Common myeloid progenitor, CD34-positive (primary cell): ENCODE measurements at regions not wholly inside any gene's neighbourhood (a gene's known extent, or its start where the extent isn't known, plus 50 kb on each side); places are given as distances from the start of the nearest gene placed in this dataset.

ENCODE experiments used
- CTCF ChIA-PET: fragments of 350-600 bp; sonication (Branson Sonifier 250); formaldehyde crosslinking; loops from one replicate; lab custom pipeline; 2021; ENCODE audit warnings: antibody characterized with exemption; lab: Charles Lee
- POLR2A ChIA-PET: fragments of 350-600 bp; sonication (Branson Sonifier 250); formaldehyde crosslinking; loops from one replicate; lab custom pipeline; 2021; ENCODE audit warnings: antibody characterized with exemption; lab: Charles Lee
- DNase-seq, 3 donors: peaks; one replicate each; pipeline versions ENCODE4 v3.0.0 to v3.0.0-alpha.2; 2013
- H3K27ac ChIP-seq, 2 experiments: 1 replicate in 1 of 2; 2 replicates in 1 of 2; pipeline ENCODE4 v1.7.0; 2013; ENCODE audit warnings: inconsistent platforms in 2 of 2, low read length in 2 of 2, mild to moderate bottlenecking in 2 of 2, low read depth in 1 of 2, moderate library complexity in 1 of 2; ENCODE audit not compliant: severe bottlenecking in 2 of 2, insufficient read depth in 1 of 2, poor library complexity in 1 of 2
- H3K27me3 ChIP-seq, 5 experiments: replicated peaks in 2 of 5; 1 replicate in 3 of 5; 2 replicates in 2 of 5; pipeline versions ENCODE4 v1.6.1 to v1.7.0; 2013; ENCODE audit warnings: low read length in 4 of 5, mild to moderate bottlenecking in 2 of 5, moderate library complexity in 2 of 5, inconsistent platforms in 1 of 5; ENCODE audit not compliant: insufficient read depth in 5 of 5, control insufficient read depth in 4 of 5
- H3K36me3 ChIP-seq, 4 experiments: 1 replicate in 2 of 4; 2 replicates in 2 of 4; pipeline versions ENCODE4 v1.6.1 to v1.7.0; 2013; ENCODE audit warnings: low read length in 3 of 4, control low read depth in 1 of 4, mild to moderate bottlenecking in 1 of 4; ENCODE audit not compliant: control insufficient read depth in 4 of 4, insufficient read depth in 4 of 4
- H3K4me1 ChIP-seq, 4 experiments: 1 replicate in 3 of 4; 2 replicates in 1 of 4; pipeline versions ENCODE4 v1.6.1 to v1.7.1; 2013; ENCODE audit warnings: low read length in 3 of 4, mild to moderate bottlenecking in 3 of 4, control low read depth in 1 of 4, inconsistent platforms in 1 of 4, moderate library complexity in 1 of 4; ENCODE audit not compliant: control insufficient read depth in 4 of 4, insufficient read depth in 4 of 4; ENCODE audit errors: control extremely low read depth in 1 of 4
- H3K4me3 ChIP-seq, 7 experiments: 1 replicate in 4 of 7; 2 replicates in 3 of 7; pipeline versions ENCODE4 v1.5.1 to v1.7.0; 2013; ENCODE audit warnings: mild to moderate bottlenecking in 7 of 7, low read length in 6 of 7, moderate library complexity in 6 of 7, inconsistent platforms in 2 of 7, low read depth in 2 of 7, control low read depth in 1 of 7; ENCODE audit not compliant: insufficient read depth in 4 of 7, control insufficient read depth in 1 of 7; ENCODE audit errors: extremely low read depth in 1 of 7
- H3K9me3 ChIP-seq, 5 experiments: 1 replicate in 4 of 5; 2 replicates in 1 of 5; pipeline versions ENCODE4 v1.6.1 to v1.7.1; 2013; ENCODE audit warnings: low read length in 4 of 5, mild to moderate bottlenecking in 2 of 5, inconsistent platforms in 1 of 5, low read depth in 1 of 5, moderate library complexity in 1 of 5; ENCODE audit not compliant: control insufficient read depth in 4 of 5, insufficient read depth in 2 of 5; ENCODE audit errors: control extremely low read depth in 1 of 5
- WGBS: methylation state at CpG from one replicate; pipeline ENCODE4 v1.1.5; 2013; ENCODE audit not compliant: insufficient coverage; 5-methylcytosine and 5-hydroxymethylcytosine counted together

DNA sequence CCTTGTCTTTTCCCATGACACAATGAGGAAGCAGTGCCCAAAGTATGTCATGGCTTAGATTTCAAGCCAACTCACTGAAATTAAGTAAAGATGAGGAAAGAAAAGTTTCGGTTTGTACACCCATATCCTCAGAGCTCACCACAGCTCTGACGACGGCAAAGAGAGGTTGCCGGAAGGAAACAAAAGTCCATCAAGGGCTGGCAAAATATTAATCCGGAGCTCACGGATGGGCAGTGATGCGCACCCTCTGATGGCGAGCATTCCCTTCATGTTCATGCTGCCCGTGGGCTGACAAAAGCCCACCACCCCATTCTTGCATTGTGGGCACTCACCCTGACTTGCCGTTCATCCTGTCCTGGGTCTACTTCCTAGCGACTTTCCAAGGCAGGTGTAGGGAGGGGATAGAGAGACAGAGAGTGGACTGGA is 103.1 kb downstream of the SOX9 start:
- 98% methylated on average over 9 of the region's 11 CpGs for WGBS

DNA sequence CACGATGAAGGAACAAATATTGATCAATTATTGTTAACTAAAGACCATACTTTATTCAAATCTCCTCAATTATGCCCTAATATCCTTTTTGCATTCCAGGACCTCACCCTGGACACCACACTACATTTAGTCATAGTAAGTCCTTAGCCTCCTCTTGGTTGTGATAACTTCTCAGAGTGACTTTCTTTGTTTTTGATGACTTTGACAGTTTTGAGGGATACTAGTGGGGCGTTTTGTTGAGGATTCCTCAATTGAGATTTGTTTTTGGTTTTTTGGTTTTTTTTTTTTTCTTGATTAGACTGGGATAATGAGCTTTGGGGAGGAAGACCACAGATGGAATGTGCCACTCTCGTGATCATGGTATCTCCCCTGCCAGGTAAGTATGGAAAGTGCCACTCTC is 105.5 kb downstream of the SOX9 start:
- Histone ChIP-seq H3K27me3 (peaks cover 0 to 9% (median 0%) of the 10 kb centered on the region in 5 experiments), H3K9me3 (peaks cover 0 to 1% (median 0%) of the 10 kb centered on the region in 5 experiments), H3K36me3 (no peaks in the 10 kb centered on the region), H3K4me1 (no peaks in the 10 kb centered on the region), H3K4me3 (no peak overlapping the region), H3K27ac (no peak overlapping the region)
- WGBS = 100% methylated on average over 2 of the region's 3 CpGs
- DNase-seq = no peak
- POLR2A ChIA-PET = no interaction called here
- CTCF ChIA-PET = no interaction called here

More for the DNA sequence above, 103.1 kb downstream of the SOX9 start:
- ChIA-PET CTCF (no interaction called here), POLR2A (no interaction called here)
- H3K27ac ChIP-seq = no peak overlapping the region
- no peaks in the 10 kb centered on the region for H3K9me3 ChIP-seq
- DNase-seq = no peak
- H3K27me3 ChIP-seq = peaks cover 0 to 33% (median 12%) of the 10 kb centered on the region in 5 experiments
- no peaks in the 10 kb centered on the region for H3K4me1 ChIP-seq
- no peaks in the 10 kb centered on the region for H3K36me3 ChIP-seq
- no peak overlapping the region for H3K4me3 ChIP-seq

DNA sequence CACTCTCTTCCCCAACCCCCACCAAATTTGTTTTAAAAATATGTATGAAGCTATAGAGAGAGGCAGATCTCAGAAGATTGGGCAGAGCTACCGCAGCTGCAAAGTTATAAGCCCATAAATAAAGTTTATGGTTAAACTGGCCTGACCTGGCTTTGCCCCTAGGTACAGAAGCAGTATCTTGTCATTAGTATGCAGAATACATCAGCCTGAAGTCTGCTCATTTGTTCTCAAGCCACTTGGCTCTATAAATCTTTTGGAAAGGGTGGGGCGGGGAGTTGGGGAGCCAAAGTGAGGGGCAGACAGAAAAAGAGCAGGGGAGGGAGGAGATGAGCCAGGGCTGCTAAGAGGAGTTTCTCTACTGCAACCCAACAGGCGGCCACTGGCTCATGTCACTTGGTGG is 113.2 kb downstream of the SOX9 start:
- POLR2A ChIA-PET = no interaction called here
- Histone ChIP-seq H3K9me3 (peaks cover 0 to 1% (median 0%) of the 10 kb centered on the region in 5 experiments), H3K27me3 (peaks cover 0 to 2% (median 0%) of the 10 kb centered on the region in 5 experiments), H3K27ac (no peak overlapping the region), H3K4me1 (no peaks in the 10 kb centered on the region), H3K4me3 (no peak overlapping the region), H3K36me3 (no peaks in the 10 kb centered on the region)
- 66% methylated on average over 3 of the region's 3 CpGs for WGBS
- no peak for DNase-seq
- CTCF ChIA-PET = no interaction called here

DNA sequence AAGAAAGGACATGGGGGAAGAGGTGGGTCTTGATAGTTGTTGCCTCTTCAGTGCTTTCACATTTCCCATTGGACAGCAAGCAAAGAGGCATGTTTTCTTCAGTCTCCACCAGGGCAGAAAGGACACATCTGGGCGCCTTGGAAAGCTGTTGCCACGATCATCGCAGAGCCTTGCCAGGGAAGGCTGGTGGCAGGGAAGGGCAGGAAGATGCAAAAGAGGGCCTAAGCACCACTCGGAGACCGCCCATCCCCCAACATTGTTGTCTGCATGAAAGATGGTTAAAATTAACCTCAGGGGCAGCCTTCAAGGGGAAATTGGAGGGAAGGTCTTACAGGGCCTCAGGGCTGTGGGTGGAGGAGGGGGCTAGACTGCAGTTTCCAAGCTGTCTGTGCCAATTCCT is 114.2 kb downstream of the SOX9 start:
- peaks cover 0 to 2% (median 0%) of the 10 kb centered on the region in 5 experiments for H3K27me3 ChIP-seq
- no peak overlapping the region for H3K27ac ChIP-seq
- no peaks in the 10 kb centered on the region for H3K36me3 ChIP-seq
- WGBS = 62% methylated on average over 2 of the region's 5 CpGs
- no peaks in the 10 kb centered on the region for H3K4me1 ChIP-seq
- no peak overlapping the region for H3K4me3 ChIP-seq
- H3K9me3 ChIP-seq = no peaks in the 10 kb centered on the region
- ChIA-PET POLR2A (no interaction called here), CTCF (no interaction called here)
- DNase-seq = no peak

DNA sequence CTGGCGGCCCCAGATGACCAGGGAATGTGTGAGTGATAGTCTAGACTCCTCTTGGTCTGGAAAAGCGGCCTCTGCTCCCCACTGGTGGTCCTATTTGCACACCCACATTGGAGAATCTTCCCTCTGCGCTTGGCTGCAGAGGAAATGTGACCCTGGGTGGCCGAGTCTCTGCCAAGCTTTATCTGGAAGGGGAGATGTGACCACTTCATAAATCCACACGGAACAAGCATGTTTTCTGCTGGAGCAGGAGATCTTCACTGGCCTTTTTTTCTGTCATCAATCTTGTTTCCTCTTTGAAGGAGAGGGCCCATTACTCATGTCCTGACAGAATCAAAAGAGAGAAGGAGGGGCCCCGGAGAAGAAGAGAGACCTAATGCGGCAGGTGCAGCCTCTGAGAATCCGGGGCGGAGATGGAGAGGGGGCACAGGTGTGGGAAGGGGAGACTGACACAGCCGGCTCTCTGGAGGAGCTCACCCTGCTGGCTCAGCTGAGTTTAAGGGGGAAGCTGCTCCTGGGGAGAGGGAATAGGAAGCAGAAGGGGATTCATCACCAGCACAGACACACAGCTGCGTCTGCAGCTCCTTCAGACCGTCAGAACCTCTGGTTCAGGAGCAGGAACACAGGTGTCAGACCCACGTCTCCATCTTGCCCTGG is 116.3 kb downstream of the SOX9 start:
- Histone ChIP-seq H3K27me3 (peaks cover 0 to 2% (median 0%) of the 10 kb centered on the region in 5 experiments), H3K36me3 (no peaks in the 10 kb centered on the region), H3K4me1 (no peaks in the 10 kb centered on the region), H3K9me3 (peaks cover 0 to 3% (median 0%) of the 10 kb centered on the region in 5 experiments), H3K27ac (no peak overlapping the region), H3K4me3 (no peak overlapping the region)
- CTCF ChIA-PET = no interaction called here
- POLR2A ChIA-PET = no interaction called here
- 19% methylated on average over 6 of the region's 13 CpGs for WGBS
- DNase-seq = no peak

DNA sequence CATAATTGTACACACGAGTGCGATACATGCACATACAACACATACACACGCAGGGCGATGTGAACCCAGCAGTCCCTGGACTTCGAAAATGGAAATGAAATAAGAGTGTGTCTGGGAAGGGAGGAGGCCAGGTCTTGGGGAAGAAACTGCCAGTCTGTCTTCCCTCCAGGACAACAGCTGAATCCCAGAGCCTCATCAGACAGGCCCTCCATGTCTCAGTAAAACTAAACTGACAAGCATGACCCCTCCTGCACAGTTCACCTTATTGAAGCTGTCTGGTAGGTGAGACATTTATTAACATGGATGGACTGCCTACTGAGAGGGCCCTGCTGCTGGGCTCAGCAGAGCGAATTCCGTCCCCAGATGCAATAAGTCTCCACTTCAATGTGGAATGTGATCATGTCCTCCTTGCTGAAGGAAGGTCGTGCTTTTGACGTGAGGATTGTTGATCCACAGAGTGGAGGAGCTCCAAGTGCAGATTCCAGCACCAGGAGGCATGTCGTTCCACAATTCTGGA is 117.4 kb downstream of the SOX9 start:
- no peak overlapping the region for H3K27ac ChIP-seq
- 89% methylated on average over 5 of the region's 10 CpGs for WGBS
- no peaks in the 10 kb centered on the region for H3K4me1 ChIP-seq
- H3K4me3 ChIP-seq = no peak overlapping the region
- peaks cover 0 to 3% (median 0%) of the 10 kb centered on the region in 5 experiments for H3K9me3 ChIP-seq
- POLR2A ChIA-PET = no interaction called here
- no peak for DNase-seq
- no peaks in the 10 kb centered on the region for H3K36me3 ChIP-seq
- CTCF ChIA-PET = no interaction called here
- peaks cover 0 to 2% (median 0%) of the 10 kb centered on the region in 5 experiments for H3K27me3 ChIP-seq

DNA sequence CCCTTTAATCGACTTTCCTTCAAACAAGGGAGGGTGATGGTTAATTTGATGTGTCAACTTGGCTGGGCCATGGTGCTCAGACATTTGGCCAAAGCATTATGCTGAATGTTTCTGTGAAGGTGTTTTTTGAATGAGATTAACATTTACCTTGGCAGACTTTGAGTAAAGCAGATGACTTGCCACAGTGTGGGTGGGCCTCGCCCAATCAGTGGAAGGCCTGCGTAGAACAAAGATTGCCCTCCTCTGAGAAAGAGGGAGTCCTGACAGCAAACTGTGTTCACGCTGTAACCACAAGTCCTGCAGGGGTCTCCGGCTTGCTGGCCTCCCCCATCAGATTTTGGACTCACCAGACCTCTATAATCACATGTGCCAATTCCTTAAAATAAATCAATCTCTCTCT is 118.7 kb downstream of the SOX9 start:
- CTCF ChIA-PET = no interaction called here
- WGBS = 97% methylated on average over 4 of the region's 5 CpGs
- no peak for DNase-seq
- POLR2A ChIA-PET = no interaction called here
- Histone ChIP-seq H3K4me3 (no peak overlapping the region), H3K27me3 (peaks cover 0 to 2% (median 0%) of the 10 kb centered on the region in 5 experiments), H3K36me3 (no peaks in the 10 kb centered on the region), H3K27ac (no peak overlapping the region), H3K4me1 (no peaks in the 10 kb centered on the region), H3K9me3 (peaks cover 0 to 3% (median 2%) of the 10 kb centered on the region in 5 experiments)
